NCI-H2227 (cell line): ENCODE measurements at regions not wholly inside any gene's neighbourhood (a gene's known extent, or its start where the extent isn't known, plus 50 kb on each side); places are given as distances from the start of the nearest gene placed in this dataset.
"Not testable (repeated sequence)": the region's sequence is repeated elsewhere in the genome, so short reads cannot be mapped to it uniquely, and the experiment has no call there.

Experiments used
- DNase-seq: peaks from one replicate; lab custom pipeline; 2025; ENCODE audit not compliant: unreplicated experiment; lab: John Stamatoyannopoulos, UW

DNA sequence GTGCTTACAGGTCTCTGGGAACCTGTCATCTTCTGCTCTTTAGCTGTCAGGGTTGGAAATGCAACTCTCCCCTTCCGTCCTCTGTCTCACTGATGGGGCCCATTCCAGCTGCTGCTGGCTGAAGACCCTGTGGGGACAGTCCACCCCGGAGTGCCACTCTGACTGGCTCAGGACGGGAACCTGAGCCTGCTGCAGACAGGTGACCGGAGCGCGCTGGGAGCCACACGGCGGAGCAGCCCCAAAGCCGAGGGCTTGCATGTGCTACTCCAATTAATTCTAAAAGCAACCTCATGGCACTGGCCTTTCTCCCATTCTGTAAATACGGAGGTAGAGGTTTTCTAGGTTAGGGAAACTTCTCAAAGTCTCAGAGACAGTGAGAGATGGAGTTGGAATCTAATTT, 223.5 kb upstream of the PITRM1 start:
- DNase-seq = no peak

DNA sequence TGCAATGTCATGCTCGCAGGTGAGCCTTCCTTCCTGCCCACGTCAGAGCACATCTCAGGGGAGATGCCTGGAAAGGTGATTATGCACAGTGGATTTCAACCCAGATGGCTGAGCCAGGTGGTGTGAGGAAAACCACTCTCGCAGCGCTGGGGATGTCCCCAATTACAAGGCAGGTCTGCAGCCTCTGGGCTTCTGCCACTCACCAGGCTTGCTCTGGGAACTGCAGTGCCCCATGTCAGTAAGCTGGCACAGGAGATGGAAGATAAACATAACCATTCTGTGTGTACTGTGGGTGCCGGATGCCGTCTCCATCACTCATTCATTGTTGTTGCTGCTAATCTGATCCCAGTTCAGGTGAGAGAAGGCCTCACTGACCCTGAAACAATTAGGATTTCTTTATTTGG, 222.9 kb upstream of the PITRM1 start:
- peak; percentile 4 for DNase-seq

DNA sequence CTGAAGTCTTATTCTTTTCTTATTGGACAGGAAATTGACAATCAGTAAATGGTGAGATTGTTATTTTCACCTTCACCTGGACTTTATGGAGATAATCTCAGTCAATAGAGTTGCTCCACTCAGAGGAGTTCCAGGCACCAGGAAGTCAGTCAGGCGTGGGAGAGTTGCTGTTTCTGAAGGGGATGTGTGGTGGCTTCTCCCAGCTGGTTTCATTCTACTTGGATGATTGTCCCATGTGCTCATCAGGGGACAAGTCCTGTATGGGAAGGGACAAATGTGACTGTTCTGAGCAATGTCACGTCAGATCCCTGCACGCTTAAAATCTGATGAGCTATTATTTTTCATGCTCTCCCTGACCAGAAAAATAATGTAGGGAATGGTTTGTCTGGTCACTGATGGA, 222.5 kb upstream of the PITRM1 start:
- no peak for DNase-seq

DNA sequence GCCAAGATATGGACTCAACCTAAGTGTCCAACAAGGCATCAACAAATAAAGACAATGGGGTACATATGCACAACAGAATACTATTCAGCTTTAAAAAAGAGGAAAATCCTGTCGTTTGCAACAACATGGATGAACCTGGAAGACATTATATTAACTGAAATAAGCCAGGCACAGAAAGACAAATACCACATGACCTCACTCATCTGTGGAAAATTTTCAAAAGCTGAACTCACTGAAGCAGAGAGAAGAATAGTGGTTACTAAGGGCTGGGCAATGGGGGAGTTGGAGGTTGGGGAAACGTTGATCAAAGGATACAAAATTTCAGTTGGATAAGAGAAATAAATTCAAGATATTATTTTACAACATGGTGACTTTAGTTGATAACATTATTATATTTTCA, 221.4 kb upstream of the PITRM1 start:
- no peak for DNase-seq

DNA sequence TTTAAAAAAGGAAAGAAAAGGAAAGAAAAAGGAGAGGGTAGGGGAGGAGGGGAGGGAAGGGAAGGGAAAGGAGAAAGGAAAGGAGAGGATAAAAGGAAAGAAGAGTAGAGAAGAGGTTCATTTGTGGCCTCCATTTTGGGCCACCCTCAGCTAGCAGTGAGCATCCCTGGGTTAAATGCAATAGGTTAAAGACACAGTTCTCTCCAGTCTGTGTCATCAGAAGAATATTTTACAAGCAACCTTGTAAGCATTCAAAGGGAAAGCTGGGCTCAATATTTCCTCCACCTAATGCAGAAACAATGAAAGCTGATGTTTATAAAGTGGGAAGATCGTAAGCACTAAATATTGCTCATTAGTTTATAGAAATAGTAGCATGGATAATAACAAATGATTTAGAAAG, 219.1 kb upstream of the PITRM1 start:
- DNase-seq = no peak

DNA sequence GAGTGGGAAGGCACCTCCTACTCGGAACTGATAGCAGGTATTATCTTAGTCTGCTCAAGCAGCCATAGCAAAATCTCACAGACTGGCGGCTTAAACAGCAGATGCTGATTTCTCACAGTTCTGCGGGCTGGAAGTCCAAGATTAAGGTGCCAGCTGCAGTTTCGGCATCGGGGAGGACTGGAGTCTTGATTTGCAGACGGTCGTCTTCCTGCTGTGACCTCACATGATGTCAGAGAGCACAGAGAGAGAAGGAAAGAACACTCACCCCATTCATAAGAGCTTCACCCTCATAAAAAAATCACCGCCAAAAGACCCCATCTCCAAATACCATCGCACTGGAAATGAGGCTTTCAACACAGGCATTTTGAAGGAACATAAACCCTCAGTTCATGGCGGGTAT, 216.5 kb upstream of the PITRM1 start:
- peak; percentile 7 for DNase-seq

DNA sequence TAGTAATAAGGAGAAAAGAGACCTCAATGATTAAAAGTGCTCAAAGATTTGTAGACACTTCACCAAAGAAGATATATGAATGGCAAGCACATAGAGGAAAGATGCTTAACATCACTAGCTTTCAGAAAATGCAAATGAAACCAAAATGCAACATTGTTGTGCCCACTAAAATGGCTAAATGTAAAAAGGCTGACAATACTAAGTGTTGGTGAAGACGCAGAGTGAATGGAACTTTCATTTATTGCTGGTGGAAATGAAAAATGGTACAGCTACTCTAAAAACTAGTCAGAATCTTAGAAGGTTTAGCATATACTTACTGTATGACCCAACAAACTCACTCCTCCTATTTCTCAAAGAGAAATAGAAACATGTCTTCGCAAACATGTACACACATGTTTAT, 212.9 kb upstream of the PITRM1 start:
- DNase-seq = no peak

DNA sequence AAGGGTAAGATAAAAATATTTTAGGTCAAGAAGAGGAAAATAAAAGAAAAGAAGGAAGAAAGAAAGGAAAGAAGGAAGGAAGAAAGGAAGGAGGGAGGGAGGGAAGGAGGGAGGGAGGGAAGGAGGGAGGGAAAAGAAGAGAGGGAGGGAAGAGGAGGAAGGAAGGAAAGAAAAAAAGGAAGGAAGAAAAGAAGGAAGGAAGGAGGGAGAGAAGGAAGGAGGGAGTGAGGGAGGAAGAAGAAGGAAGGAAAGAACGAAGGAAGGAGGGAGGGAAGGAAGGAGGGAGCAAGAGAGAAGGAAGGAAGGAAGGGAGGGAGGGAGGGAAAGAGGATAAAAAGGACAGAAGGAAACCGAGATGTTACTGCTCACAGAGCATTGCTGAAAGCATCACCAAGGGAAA, 209.5 kb upstream of the PITRM1 start:
- no peak for DNase-seq

DNA sequence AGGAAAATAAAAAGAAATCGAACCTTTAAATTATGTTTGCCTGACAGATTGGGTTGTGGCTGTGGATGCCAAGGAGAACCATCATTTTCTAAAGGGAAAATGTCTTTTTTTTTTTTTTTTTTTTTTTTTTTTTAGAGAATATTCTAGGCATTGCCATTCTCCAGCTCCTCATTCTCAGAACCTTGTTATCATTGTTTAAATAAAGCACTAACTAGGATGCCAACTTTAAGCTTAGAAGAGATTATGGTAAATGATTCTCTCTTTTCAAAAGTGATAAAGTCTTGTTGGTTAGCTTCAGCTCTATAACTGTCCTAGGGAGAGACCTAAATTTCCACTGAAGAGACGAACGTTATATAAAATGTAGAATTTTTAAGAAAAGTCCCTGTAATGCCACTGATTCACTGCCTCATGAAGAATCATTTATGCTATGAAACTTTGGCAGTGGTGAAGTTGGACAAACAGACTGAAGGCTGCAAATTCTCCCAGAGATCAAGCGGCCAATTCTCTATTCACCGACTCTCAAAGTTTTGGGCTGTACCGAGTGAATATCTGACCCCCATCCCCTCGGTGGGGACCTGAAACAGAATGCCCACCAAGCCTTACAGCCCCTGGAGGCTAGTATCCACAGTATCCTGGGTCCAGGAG, 207.9 kb upstream of the PITRM1 start:
- no peak for DNase-seq

DNA sequence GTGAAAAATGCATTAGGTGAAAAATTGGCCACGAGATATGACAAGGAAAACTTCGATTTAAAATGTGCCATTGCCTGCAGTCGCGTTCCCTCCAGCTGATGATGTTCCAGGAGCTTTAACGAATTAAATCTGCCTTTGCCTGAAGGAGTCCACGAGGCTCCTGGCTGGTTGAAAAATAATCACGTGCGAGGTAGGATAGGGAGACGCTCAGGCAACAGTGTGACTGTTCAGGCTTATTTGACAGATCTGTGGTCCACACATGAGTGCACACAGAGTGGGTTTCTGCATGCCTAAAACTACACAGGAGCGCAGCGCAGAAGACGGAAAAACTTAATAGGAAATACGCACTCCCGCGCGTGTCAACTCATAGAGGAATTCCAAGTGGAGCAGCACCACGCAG, 204.0 kb upstream of the PITRM1 start:
- no peak for DNase-seq

DNA sequence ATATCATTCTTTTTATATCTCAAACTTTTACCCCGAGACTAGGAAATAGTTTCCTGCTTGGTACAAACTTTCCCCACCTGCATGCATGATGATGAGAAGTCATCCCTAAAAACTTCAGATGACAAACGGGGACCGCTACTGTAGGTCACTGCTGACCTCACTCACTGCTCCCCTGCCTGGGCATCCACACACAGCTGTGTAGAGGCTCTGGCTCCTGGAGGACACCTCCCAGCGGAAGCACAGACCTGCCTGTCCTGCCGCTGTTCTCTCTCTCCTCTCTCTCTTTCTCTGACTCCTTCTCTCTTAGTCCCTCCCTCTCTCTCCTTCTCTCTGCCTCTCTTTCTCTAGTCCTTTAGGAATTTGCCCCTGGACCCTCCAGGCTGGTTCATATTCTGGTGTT, 202.9 kb upstream of the PITRM1 start:
- no peak for DNase-seq

DNA sequence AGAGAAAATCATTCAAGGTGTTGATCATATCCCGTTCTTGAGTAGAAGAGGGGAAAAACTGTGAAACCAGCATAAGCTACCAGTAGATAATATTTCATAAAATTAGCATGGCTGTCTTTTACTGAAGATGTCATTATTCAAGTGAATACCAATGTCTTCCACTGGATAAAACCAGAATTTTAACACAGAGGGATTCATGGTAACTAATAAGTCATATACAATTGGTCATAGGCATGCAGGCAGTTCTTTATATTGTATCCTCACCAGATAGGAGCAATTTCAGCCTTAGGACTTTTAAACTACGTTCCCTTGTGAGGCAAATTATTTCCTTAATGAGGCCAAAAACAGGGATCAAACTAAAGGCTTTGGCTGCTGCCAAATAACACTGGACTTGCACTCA, 202.3 kb upstream of the PITRM1 start:
- DNase-seq = no peak

DNA sequence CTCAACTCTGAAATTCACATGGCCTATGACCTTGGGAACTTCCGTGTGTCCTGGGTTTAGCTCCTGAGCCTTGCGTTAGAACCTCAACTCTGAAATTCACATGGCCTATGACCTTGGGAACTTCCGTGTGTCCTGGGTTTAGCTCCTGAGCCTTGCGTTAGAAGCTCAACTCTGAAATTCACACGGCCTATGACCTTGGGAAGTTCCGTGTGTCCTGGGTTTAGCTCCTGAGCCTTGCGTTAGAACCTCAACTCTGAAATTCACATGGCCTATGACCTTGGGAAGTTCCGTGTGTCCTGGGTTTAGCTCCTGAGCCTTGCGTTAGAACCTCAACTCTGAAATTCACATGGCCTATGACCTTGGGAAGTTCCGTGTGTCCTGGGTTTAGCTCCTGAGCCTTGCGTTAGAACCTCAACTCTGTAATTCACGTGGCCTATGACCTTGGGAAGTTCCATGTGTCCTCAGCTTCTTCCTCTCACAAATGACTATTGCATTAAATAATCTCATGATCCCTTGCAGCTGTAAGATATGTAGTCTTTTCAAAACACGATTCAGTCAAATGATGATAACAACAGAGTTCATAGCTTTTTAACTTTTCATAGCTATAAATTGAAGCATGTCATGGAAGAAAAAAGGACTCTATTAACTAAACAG, 200.9 kb upstream of the PITRM1 start:
- DNase-seq = not testable (repeated sequence)

DNA sequence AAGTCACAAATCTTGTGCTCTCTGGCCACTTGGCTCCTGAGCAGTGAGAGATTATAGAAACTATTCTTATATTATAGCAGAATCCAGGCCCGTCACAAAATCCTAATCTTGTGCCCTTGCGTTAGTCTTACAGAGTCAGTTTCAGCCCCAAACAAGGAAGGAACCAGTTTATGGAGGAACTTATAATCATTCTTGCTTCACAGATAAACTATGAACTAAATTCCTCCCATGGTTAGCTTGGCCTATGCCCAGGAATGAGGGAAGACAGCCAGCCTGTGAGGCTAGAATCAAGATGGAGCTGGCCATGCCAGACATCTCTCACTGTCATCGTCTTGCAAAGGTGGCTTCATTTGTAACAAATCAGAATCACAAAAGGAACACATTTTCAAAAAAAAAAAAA, 199.7 kb upstream of the PITRM1 start:
- DNase-seq = no peak

DNA sequence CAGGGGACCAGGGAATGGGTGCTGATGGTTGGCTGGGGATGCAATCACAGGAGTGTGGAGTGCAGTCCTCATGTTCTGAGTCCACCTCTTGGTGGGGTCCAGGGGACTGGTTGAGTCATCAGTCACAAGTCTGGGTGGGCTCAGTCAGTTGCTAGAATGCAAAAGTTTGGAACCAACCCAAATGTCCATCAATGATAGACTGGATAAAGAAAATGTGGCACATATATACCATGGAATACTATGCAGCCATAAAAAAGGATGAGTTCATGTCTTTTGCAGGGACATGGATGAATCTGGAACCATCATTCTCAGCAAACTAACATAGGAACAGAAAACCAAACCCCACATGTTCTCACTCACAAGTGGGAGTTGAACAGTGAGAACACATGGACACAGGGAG, 199.0 kb upstream of the PITRM1 start:
- DNase-seq = not testable (repeated sequence)

DNA sequence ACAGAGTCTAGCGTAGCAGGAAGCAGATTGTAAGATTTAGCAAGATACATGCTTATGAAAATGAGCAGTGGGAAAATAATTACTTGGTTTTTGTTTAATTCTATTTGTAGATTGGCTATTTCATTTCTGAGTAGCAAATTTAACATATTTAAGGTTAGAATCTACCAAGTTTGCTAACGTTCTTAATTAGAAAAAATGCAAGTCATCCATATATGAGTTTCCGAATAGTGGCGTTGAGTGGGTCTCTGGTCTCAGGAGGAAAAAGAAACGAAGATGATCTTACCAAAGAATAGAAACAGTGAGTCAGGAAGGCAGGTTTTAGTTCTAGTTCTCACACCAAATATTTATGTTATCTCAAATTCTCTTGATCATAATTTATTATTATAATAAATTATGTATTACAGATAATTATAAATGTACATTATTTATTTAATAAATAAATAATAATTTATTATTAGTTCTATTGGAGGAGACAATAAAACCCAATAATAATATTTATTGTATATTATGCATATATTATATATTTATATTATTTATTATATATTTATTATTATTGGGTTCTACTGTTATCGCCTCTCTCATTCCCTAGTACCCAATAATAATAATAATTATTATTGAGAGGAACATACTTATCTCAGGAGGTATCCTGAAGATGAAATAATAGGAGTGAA, 194.3 kb upstream of the PITRM1 start:
- no peak for DNase-seq

DNA sequence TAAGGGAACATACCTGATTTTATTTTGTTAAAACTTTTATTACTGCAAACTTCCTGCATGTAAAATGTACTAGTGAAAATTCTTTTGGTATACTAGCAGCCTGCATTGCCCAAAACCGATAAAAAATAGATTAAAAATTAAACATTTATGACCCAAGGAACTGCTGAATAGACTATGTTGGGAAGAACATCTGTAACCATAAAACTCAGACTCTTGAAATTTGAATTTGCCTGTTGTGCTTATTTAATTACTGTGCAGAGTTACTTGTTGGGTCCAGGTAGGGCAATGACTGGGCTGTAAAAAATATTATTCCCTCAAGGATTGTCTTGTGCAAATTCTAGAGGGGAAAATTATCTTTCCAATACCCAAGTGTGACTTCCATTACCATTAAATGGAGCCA, 193.5 kb upstream of the PITRM1 start:
- DNase-seq = no peak

DNA sequence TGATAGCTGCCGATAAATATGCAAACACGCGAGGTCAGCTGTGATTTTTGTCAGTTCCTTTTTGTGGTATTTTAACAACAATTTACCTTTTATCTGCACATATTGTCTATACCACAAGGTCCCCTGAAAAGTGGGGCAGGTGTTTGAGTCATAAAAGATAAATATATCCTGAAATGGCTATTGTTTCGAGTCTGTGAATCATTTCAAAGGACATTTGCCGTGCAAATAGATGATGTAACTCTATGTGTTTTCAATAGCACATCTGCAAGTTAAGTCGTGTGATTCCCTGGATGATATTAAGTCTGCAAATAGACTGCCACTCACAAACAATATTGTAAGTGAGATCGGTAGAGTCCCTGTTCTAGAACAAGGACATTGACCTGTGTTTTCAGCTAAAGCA, 193.0 kb upstream of the PITRM1 start:
- DNase-seq = no peak

DNA sequence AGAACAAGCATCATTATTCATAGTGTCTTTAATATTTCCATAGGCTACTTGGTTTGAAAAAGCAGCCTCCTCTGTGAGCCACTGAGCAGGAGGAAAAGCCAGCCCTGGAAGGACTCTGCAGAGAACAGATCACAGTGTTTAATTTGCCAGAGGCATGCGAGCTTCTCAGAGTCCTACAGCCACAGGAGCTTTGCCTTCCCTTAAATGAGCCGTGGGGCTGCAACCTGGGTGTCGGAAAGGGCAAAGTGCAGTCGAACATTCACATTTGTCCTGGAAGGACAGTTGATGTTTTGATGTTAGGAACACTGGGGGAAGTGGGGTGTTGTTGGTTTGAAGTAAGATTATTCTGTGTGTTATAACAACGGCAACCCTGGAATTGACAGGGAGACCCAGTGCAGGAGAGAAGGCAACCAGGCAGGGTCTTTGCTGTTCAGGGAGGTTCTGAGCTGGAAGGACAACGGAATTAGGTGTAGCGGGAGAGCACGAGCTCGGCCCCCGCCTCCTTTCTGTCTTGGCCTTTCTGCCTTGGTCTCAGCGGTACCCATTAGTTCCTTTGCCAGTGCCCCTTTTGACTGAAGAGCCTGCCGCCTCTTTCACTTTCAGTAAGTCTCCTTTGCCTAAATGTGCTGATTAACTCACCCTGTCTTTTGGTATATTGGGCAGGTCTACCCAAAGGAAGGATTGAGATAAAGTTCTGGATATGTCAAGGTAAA, 192.3 kb upstream of the PITRM1 start:
- DNase-seq = no peak

DNA sequence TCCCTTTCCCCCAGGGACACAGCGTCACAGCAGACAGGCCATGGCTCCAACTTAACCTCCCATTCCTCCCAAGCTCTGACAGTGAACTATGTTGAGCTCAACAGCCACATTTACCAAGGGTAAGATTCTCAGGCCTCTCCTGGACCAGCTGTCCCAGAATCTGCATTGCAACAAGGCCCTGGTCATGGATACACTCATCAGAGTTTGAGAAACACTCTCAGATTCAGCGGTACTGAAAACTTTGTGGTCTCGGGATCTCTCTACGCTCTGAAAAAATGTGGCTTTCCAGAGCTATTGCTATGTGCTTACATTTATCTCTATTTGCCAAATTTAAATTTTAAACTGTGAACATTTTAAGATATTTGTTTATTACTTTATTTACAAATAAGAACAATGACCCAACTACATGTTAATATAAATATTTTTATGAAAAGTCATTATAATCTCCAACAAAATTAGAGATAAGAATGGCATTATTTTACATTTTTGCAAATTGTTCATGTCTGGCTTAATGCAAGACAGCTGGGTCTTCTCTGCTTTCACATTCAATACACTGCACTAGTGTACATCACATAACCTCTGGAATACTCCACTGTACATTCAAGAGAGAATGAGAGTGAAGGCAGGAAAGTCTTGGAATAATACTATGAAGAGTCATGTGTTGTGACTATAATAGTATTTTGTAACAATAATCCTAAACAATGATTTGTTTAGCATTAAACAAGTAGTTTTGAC, 190.9 kb upstream of the PITRM1 start:
- no peak for DNase-seq

DNA sequence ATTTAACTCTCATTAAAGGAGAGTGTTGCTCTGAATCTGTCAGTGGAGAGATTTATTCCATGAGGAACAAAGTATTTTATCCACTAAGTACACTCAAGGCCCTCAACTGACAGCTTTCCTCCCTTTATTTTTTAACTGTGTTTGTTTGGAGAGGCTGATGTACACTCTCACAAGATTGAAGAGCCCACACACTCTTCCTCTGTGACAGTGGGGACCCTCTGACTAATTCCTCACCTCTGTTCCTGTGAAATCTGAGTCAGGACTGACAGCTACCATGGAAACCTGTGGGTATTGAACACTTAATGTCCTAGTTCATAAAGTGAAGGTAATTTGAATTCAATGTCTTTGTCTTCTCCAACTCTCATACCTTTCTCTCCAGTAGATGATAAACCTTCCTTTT, 189.8 kb upstream of the PITRM1 start:
- no peak for DNase-seq
